ENCODE measurements at regions not wholly inside any gene's neighbourhood (a gene's known extent, or its start where the extent isn't known, plus 50 kb on each side); places are given as distances from the start of the nearest gene placed in this dataset.
"Not testable (repeated sequence)": the region's sequence is repeated elsewhere in the genome, so short reads cannot be mapped to it uniquely, and the experiment has no call there.

- no peak overlapping the region for H3K9ac ChIP-seq (ENCODE audit: low read depth, low read length)
- H3K4me3 ChIP-seq (ENCODE audit: low read depth, low read length), result no peak overlapping the region
- H3K27me3 ChIP-seq (ENCODE audit: control insufficient read depth, insufficient read depth, low read length), result no peaks in the 10 kb centered on the region
- no peaks in the 10 kb centered on the region for H3K9me3 ChIP-seq (ENCODE audit: control insufficient read depth, insufficient read depth, low read length)
- H3K27ac ChIP-seq (ENCODE audit: low read depth, low read length), result no peak overlapping the region
- no peaks in the 10 kb centered on the region for H3K4me1 ChIP-seq (ENCODE audit: control insufficient read depth, insufficient read depth, low read length)
- no peaks in the 10 kb centered on the region for H3K36me3 ChIP-seq (ENCODE audit: control insufficient read depth, insufficient read depth, low read length)
Observed at GRCh38 chr6:4435981-4436445, 300.6 kb upstream of the ECI2 start.

DNA sequence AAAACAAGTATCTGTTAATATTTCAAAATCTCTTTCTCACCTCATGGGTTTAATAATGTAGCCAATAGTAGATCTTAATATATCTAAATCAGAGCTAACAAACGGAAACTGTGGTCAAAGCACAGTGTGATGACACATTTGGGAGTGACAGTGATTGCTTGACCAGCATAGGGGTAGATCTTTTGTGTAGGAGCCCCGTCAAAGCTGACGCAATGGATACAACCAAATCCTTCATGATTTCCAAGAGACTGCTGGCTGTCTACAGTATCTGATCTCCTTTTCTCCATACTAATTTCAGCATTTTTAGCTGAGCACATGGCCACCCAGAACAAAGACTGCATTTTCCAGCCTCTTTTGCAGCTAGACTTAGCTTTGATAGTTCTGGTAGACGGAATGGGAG is 299.3 kb upstream of the ECI2 start:
- no peak overlapping the region for H3K27ac ChIP-seq (ENCODE audit: low read depth, low read length)
- H3K36me3 ChIP-seq (ENCODE audit: control insufficient read depth, insufficient read depth, low read length), result no peaks in the 10 kb centered on the region
- H3K9ac ChIP-seq (ENCODE audit: low read depth, low read length), result no peak overlapping the region
- H3K27me3 ChIP-seq (ENCODE audit: control insufficient read depth, insufficient read depth, low read length), result no peaks in the 10 kb centered on the region
- H3K9me3 ChIP-seq (ENCODE audit: control insufficient read depth, insufficient read depth, low read length), result no peaks in the 10 kb centered on the region
- H3K4me1 ChIP-seq (ENCODE audit: control insufficient read depth, insufficient read depth, low read length), result no peaks in the 10 kb centered on the region
- no peak overlapping the region for H3K4me3 ChIP-seq (ENCODE audit: low read depth, low read length)

GRCh38 chr6:4433199-4433598 is 297.8 kb upstream of the ECI2 start:
- Histone ChIP-seq H3K9ac (ENCODE audit: low read depth, low read length) (no peak overlapping the region), H3K27ac (ENCODE audit: low read depth, low read length) (no peak overlapping the region), H3K4me3 (ENCODE audit: low read depth, low read length) (no peak overlapping the region), H3K9me3 (ENCODE audit: control insufficient read depth, insufficient read depth, low read length) (no peaks in the 10 kb centered on the region), H3K36me3 (ENCODE audit: control insufficient read depth, insufficient read depth, low read length) (no peaks in the 10 kb centered on the region), H3K27me3 (ENCODE audit: control insufficient read depth, insufficient read depth, low read length) (no peaks in the 10 kb centered on the region), H3K4me1 (ENCODE audit: control insufficient read depth, insufficient read depth, low read length) (no peaks in the 10 kb centered on the region)

DNA sequence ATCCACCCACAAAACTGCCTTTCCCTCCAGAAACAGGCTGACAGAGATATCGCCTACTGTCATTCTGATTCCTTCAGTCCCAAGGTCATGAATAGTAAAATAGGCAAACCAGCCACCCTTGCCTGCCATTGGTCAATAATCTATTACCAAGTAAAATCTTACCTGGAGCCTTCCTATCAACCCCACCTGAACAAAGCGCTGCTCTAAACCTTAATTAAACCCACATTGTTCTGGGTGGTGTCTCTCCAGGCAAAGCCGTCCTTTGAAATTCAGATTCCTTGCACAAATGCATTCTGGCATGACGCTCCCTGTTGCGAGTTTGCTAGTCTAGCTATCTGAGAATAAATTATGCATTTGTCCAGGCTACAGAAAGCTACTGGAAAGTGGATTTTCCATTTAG is 291.6 kb upstream of the ECI2 start:
- Histone ChIP-seq H3K9ac (ENCODE audit: low read depth, low read length) (no peak overlapping the region), H3K36me3 (ENCODE audit: control insufficient read depth, insufficient read depth, low read length) (no peaks in the 10 kb centered on the region), H3K27me3 (ENCODE audit: control insufficient read depth, insufficient read depth, low read length) (no peaks in the 10 kb centered on the region), H3K27ac (ENCODE audit: low read depth, low read length) (no peak overlapping the region), H3K4me3 (ENCODE audit: low read depth, low read length) (no peak overlapping the region), H3K4me1 (ENCODE audit: control insufficient read depth, insufficient read depth, low read length) (peaks cover 7% of the 10 kb centered on the region; the same call in 1 of the 2 replicates), H3K9me3 (ENCODE audit: control insufficient read depth, insufficient read depth, low read length) (peaks cover 7% of the 10 kb centered on the region; the same call in 1 of the 2 replicates)

- H3K4me3 ChIP-seq (ENCODE audit: low read depth, low read length), result no peak overlapping the region
- no peaks in the 10 kb centered on the region for H3K36me3 ChIP-seq (ENCODE audit: control insufficient read depth, insufficient read depth, low read length)
- peaks cover 7% of the 10 kb centered on the region; the same call in 1 of the 2 replicates for H3K9me3 ChIP-seq (ENCODE audit: control insufficient read depth, insufficient read depth, low read length)
- H3K27ac ChIP-seq (ENCODE audit: low read depth, low read length), result no peak overlapping the region
- no peak overlapping the region for H3K9ac ChIP-seq (ENCODE audit: low read depth, low read length)
- no peaks in the 10 kb centered on the region for H3K27me3 ChIP-seq (ENCODE audit: control insufficient read depth, insufficient read depth, low read length)
- peaks cover 6% of the 10 kb centered on the region; the same call in 1 of the 2 replicates for H3K4me1 ChIP-seq (ENCODE audit: control insufficient read depth, insufficient read depth, low read length)
Observed at GRCh38 chr6:4421837-4422236, 286.5 kb upstream of the ECI2 start.

- Histone ChIP-seq H3K36me3 (ENCODE audit: control insufficient read depth, insufficient read depth, low read length) (no peaks in the 10 kb centered on the region), H3K27me3 (ENCODE audit: control insufficient read depth, insufficient read depth, low read length) (no peaks in the 10 kb centered on the region), H3K9me3 (ENCODE audit: control insufficient read depth, insufficient read depth, low read length) (peaks cover 9% of the 10 kb centered on the region; the same call in 1 of the 2 replicates), H3K4me1 (ENCODE audit: control insufficient read depth, insufficient read depth, low read length) (no peaks in the 10 kb centered on the region), H3K27ac (ENCODE audit: low read depth, low read length) (no peak overlapping the region), H3K9ac (ENCODE audit: low read depth, low read length) (no peak overlapping the region), H3K4me3 (ENCODE audit: low read depth, low read length) (no peak overlapping the region)
Observed at GRCh38 chr6:4420160-4420865, 284.9 kb upstream of the ECI2 start.

DNA sequence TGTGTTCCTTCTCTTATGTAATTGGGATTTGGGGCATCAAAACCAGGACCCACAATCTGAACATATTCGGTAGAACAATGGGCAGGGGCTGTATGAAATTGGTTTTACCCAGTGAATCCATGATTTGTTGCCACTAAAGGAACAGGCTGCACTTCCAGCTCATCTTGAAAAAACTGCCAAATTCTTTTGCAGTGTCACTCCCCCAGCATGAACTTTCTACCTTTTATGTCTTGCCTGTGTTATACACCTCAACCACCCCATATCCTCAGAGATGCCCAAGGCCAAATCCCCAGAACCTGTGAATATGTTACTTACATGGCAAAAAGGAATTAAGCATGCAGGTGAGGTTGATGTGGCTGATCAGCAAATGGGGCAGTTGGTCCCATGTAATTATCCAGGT is 280.2 kb upstream of the ECI2 start:
- Histone ChIP-seq H3K4me1 (ENCODE audit: control insufficient read depth, insufficient read depth, low read length) (no peaks in the 10 kb centered on the region), H3K36me3 (ENCODE audit: control insufficient read depth, insufficient read depth, low read length) (no peaks in the 10 kb centered on the region), H3K27ac (ENCODE audit: low read depth, low read length) (no peak overlapping the region), H3K9ac (ENCODE audit: low read depth, low read length) (no peak overlapping the region), H3K9me3 (ENCODE audit: control insufficient read depth, insufficient read depth, low read length) (0 out of 2 replicates have a peak, but pooled peaks cover 2% of the 10 kb centered on the region), H3K4me3 (ENCODE audit: low read depth, low read length) (no peak overlapping the region), H3K27me3 (ENCODE audit: control insufficient read depth, insufficient read depth, low read length) (no peaks in the 10 kb centered on the region)

DNA sequence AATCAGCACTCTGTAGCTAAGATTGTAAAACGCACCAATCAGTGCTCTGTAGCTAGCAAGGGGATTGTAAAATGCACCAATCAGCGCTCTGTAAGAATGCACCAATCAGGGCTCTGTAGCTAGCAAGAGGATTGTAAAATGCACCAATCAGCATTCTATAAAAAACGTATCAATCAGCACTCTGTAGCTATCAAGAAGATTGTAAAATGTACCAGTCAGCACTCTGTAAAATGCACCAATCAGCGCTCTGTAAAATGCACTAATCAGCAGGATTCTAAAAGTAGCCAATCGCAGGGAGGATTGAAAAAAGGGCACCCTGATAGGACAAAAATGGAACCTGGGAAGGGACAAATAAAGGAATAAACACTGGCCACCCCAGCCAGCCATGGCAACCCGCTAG is 278.7 kb upstream of the ECI2 start:
- H3K27ac ChIP-seq (ENCODE audit: low read depth, low read length); H3K9ac ChIP-seq (ENCODE audit: low read depth, low read length); H3K4me3 ChIP-seq (ENCODE audit: low read depth, low read length); H3K9me3 ChIP-seq (ENCODE audit: control insufficient read depth, insufficient read depth, low read length); H3K36me3 ChIP-seq (ENCODE audit: control insufficient read depth, insufficient read depth, low read length); H3K27me3 ChIP-seq (ENCODE audit: control insufficient read depth, insufficient read depth, low read length); H3K4me1 ChIP-seq (ENCODE audit: control insufficient read depth, insufficient read depth, low read length): not testable (repeated sequence)

GRCh38 chr6:4413073-4413472 is 277.7 kb upstream of the ECI2 start:
- Histone ChIP-seq H3K4me1 (ENCODE audit: control insufficient read depth, insufficient read depth, low read length) (no peaks in the 10 kb centered on the region), H3K4me3 (ENCODE audit: low read depth, low read length) (no peak overlapping the region), H3K9ac (ENCODE audit: low read depth, low read length) (no peak overlapping the region), H3K36me3 (ENCODE audit: control insufficient read depth, insufficient read depth, low read length) (no peaks in the 10 kb centered on the region), H3K27ac (ENCODE audit: low read depth, low read length) (no peak overlapping the region), H3K9me3 (ENCODE audit: control insufficient read depth, insufficient read depth, low read length) (0 out of 2 replicates have a peak, but pooled peaks cover 2% of the 10 kb centered on the region), H3K27me3 (ENCODE audit: control insufficient read depth, insufficient read depth, low read length) (no peaks in the 10 kb centered on the region)

GRCh38 chr6:4412488-4412887 is 277.1 kb upstream of the ECI2 start:
- no peaks in the 10 kb centered on the region for H3K36me3 ChIP-seq (ENCODE audit: control insufficient read depth, insufficient read depth, low read length)
- H3K4me1 ChIP-seq (ENCODE audit: control insufficient read depth, insufficient read depth, low read length), result no peaks in the 10 kb centered on the region
- H3K4me3 ChIP-seq (ENCODE audit: low read depth, low read length), result no peak overlapping the region
- H3K27me3 ChIP-seq (ENCODE audit: control insufficient read depth, insufficient read depth, low read length), result no peaks in the 10 kb centered on the region
- no peak overlapping the region for H3K27ac ChIP-seq (ENCODE audit: low read depth, low read length)
- 0 out of 2 replicates have a peak, but pooled peaks cover 2% of the 10 kb centered on the region for H3K9me3 ChIP-seq (ENCODE audit: control insufficient read depth, insufficient read depth, low read length)
- no peak overlapping the region for H3K9ac ChIP-seq (ENCODE audit: low read depth, low read length)

DNA sequence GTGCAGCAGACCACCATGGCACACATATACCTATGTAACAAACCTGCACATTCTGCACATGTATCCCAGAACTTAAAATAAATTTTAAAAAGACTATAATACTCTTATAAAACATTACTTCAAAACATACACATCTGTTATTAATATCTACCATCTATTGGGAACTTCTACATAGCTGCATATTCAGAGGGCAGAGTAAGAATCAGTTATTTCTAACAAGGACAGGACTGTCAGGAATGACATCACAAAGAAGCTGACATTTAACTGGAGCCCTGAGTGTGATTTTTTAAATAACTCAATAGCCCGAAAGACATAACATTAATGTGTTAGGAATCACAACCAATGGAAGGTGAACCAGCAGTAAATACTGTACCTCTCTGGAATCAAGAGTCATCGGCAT is 276.7 kb upstream of the ECI2 start:
- Histone ChIP-seq H3K9me3 (ENCODE audit: control insufficient read depth, insufficient read depth, low read length) (0 out of 2 replicates have a peak, but pooled peaks cover 2% of the 10 kb centered on the region), H3K27me3 (ENCODE audit: control insufficient read depth, insufficient read depth, low read length) (no peaks in the 10 kb centered on the region), H3K4me3 (ENCODE audit: low read depth, low read length) (no peak overlapping the region), H3K27ac (ENCODE audit: low read depth, low read length) (no peak overlapping the region), H3K36me3 (ENCODE audit: control insufficient read depth, insufficient read depth, low read length) (no peaks in the 10 kb centered on the region), H3K4me1 (ENCODE audit: control insufficient read depth, insufficient read depth, low read length) (no peaks in the 10 kb centered on the region), H3K9ac (ENCODE audit: low read depth, low read length) (no peak overlapping the region)
